NCI-H2029 treated with DMSO at 0.1 percent for 48 hours (cell line): ENCODE measurements at regions not wholly inside any gene's neighbourhood (a gene's known extent, or its start where the extent isn't known, plus 50 kb on each side); places are given as distances from the start of the nearest gene placed in this dataset.
A peak's percentile ranks its signal among the peaks of the same experiment; 100 is the strongest.
"Not testable (repeated sequence)": the region's sequence is repeated elsewhere in the genome, so short reads cannot be mapped to it uniquely, and the experiment has no call there.

ENCODE experiments used
- DNase-seq: peaks from one replicate; lab custom pipeline; 2025; lab: John Stamatoyannopoulos, UW

GRCh38 chr9:97773091-97773490 lies 76.0 kb upstream of the XPA start:
- no peak for DNase-seq

GRCh38 chr9:97773723-97774122 lies 76.6 kb upstream of the XPA start:
- no peak for DNase-seq

GRCh38 chr9:97774673-97775072 lies 77.5 kb upstream of the XPA start:
- DNase-seq = no peak

DNA sequence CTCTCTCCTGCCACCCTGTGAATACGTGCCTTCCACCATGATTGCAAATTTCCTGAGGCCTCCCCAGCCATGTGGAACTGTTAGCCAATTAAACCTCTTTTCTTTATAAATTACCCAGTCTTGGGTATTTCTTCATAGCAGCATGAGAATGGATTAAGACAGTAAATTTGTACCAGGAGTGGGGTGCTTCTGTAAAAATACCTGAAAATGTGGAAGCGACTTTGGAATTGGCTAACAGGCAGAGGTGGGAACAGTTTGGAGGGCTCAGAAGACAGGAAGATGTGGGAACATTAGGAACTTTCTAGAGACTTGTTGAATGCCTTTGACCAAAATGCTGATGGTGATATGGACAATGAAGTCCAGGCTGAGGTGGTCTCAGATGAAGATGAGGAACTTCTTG lies 74.3 kb upstream of the FOXE1 start:
- not testable (repeated sequence) for DNase-seq

- no peak for DNase-seq
Measured at GRCh38 chr9:97779608-97780007, 73.4 kb upstream of the FOXE1 start.

- no peak for DNase-seq
Measured at GRCh38 chr9:97781902-97782301, 71.1 kb upstream of the FOXE1 start.

- DNase-seq = no peak
Measured at GRCh38 chr9:97786341-97786740, 66.7 kb upstream of the FOXE1 start.

- DNase-seq = no peak
Measured at GRCh38 chr9:97787551-97787950, 65.5 kb upstream of the FOXE1 start.

GRCh38 chr9:97788763-97789663 lies 64.0 kb upstream of the FOXE1 start:
- no peak for DNase-seq

- no peak for DNase-seq
Measured at GRCh38 chr9:97790542-97790941, 62.5 kb upstream of the FOXE1 start.

- no peak for DNase-seq
Measured at GRCh38 chr9:97791542-97791941, 61.5 kb upstream of the FOXE1 start.

GRCh38 chr9:97793067-97793466 lies 60.0 kb upstream of the FOXE1 start:
- DNase-seq = no peak

DNA sequence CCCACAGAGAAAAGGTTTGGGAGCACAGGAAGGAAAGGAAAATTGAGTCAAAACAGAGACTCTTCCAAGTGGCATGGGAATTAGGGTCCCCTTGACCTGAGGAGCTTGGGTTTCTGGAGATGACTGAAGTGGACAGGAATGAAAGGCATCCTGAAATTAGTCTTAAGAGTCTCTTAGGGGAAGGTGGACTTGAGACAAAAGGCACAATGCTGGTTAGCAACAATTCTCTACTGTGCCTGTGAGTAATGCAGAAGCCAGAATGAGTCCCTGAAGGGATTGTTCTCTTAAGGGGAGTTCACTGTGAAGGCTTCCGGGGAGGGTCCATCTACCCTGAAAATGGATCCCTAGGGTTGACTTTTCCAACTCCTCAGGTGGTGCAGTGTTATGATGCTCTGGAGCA lies 58.4 kb upstream of the FOXE1 start:
- no peak for DNase-seq

GRCh38 chr9:97796176-97796575 lies 56.9 kb upstream of the FOXE1 start:
- not testable (repeated sequence) for DNase-seq

GRCh38 chr9:97801180-97801579 lies 51.8 kb upstream of the FOXE1 start:
- DNase-seq = no peak

DNA sequence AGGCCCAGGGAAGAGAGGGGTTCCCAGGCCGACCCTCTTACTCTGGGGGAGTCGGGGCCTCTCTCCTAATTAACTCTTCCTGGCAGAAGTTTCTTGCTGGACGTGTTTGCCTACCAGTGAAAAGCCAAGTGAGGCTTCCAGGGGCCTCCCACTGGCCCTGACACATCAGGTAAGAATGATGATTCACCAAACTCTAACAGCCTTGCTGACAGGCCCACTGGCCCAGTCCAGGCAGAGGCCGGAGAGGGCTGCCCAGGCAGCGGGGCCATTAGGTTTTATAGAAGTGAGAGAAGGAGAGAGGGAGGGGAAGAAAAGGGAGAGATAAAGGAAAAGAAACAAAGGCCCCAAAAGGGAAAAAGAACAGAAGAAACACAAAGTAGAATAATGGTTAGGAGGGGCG lies 50.8 kb upstream of the FOXE1 start:
- DNase-seq = no peak

- DNase-seq = peak; percentile 31
Measured at GRCh38 chr9:97803167-97804058, 49.6 kb upstream of the FOXE1 start.
